Lung (tissue), 11 donors: ENCODE measurements at regions not wholly inside any gene's neighbourhood (a gene's known extent, or its start where the extent isn't known, plus 50 kb on each side); places are given as distances from the start of the nearest gene placed in this dataset.
"Not testable (repeated sequence)": the region's sequence is repeated elsewhere in the genome, so short reads cannot be mapped to it uniquely, and the experiment has no call there.

Source experiments
- ATAC-seq: fragments of 200-7000 bp; cut with Tn5 transposase; one replicate; pipeline ENCODE4 v1.9.1; 2020; ENCODE audit warnings: moderate number of reproducible peaks; ENCODE audit not compliant: insufficient read depth, low FRiP score
- DNase-seq, 3 donors: peaks; one replicate each; pipeline ENCODE4 v3.0.0-alpha.2; 2013 to 2017
- H3K27ac ChIP-seq, 2 donors: one replicate each; pipeline ENCODE4 v1.5.1; 2013; ENCODE audit warnings: mild to moderate bottlenecking in 2 of 2, moderate library complexity in 2 of 2, control low read depth in 1 of 2, inconsistent platforms in 1 of 2, low read depth in 1 of 2, low read length in 1 of 2
- H3K27me3 ChIP-seq, 3 donors: one replicate each; pipeline ENCODE4 v1.5.1; 2013; ENCODE audit warnings: low read length in 2 of 3; ENCODE audit not compliant: control insufficient read depth in 3 of 3, insufficient read depth in 3 of 3
- H3K36me3 ChIP-seq, 4 donors: one replicate each; pipeline ENCODE4 v1.5.1; 2013; ENCODE audit warnings: low read length in 4 of 4, mild to moderate bottlenecking in 1 of 4, moderate library complexity in 1 of 4; ENCODE audit not compliant: control insufficient read depth in 4 of 4, insufficient read depth in 4 of 4
- H3K4me1 ChIP-seq, 5 donors: one replicate each; pipeline ENCODE4 v1.5.1; 2013; ENCODE audit warnings: low read length in 5 of 5, mild to moderate bottlenecking in 2 of 5, moderate library complexity in 1 of 5; ENCODE audit not compliant: control insufficient read depth in 5 of 5, insufficient read depth in 5 of 5
- H3K4me3 ChIP-seq: one replicate; pipeline ENCODE4 v1.5.1; 2013; ENCODE audit warnings: mild to moderate bottlenecking, control low read depth, moderate library complexity
- H3K9ac ChIP-seq, 2 donors: one replicate each; pipeline ENCODE4 v1.5.1; 2013; ENCODE audit warnings: low read length in 2 of 2, control low read depth in 1 of 2; ENCODE audit not compliant: insufficient read depth in 1 of 2
- H3K9me3 ChIP-seq, 4 donors: one replicate each; pipeline ENCODE4 v1.5.1; 2013; ENCODE audit warnings: low read length in 3 of 4, mild to moderate bottlenecking in 1 of 4, moderate library complexity in 1 of 4; ENCODE audit not compliant: control insufficient read depth in 4 of 4, insufficient read depth in 3 of 4
- CTCF ChIP-seq: IDR thresholded peaks from 2 replicates; pipeline ENCODE4 v1.5.1; 2012; ENCODE audit warnings: mild to moderate bottlenecking; ENCODE audit errors: control extremely low read depth, extremely low read depth
- whole genome bisulfite sequencing, 2 donors: extraction: QIAGEN DNeasy Blood & Tissue Kit; methylation state at CpG; one replicate each; pipeline ENCODE4 v1.1.7; 2013; 5-methylcytosine and 5-hydroxymethylcytosine counted together
- donor health status: control.
- donor health status: control.
- donor health status: Bipolar disorder and iron deficiency.
- donor health status: healthy.
- donor health status: DM: yes; HTN: yes; CAD: no.

GRCh38 chr3:5767304-5767703, 579.8 kb downstream of the EDEM1 start:
- H3K27me3 ChIP-seq, result no peaks in the 10 kb centered on the region
- DNase-seq, result no peak
- no peaks in the 10 kb centered on the region for H3K9me3 ChIP-seq
- no peak for ATAC-seq
- no peaks in the 10 kb centered on the region for H3K36me3 ChIP-seq
- H3K4me1 ChIP-seq, result no peaks in the 10 kb centered on the region
- no peak overlapping the region for H3K9ac ChIP-seq
- 86 to 100% methylated on average over 2 of the region's 2 CpGs for WGBS, 2 donors
- no peak overlapping the region for H3K27ac ChIP-seq
- TF ChIP-seq CTCF, result no peak
- no peak overlapping the region for H3K4me3 ChIP-seq

GRCh38 chr3:5768281-5768945, 580.9 kb downstream of the EDEM1 start:
- Histone ChIP-seq H3K27me3 (no peaks in the 10 kb centered on the region), H3K4me3 (no peak overlapping the region), H3K9me3 (no peaks in the 10 kb centered on the region), H3K9ac (no peak overlapping the region), H3K4me1 (no peaks in the 10 kb centered on the region), H3K36me3 (no peaks in the 10 kb centered on the region), H3K27ac (no peak overlapping the region)
- no peak for TF ChIP-seq CTCF
- DNase-seq (no peak), ATAC-seq (no peak)
- WGBS, 2 donors, result 58 to 68% methylated on average over 6 of the region's 6 CpGs

- no peaks in the 10 kb centered on the region for H3K9me3 ChIP-seq
- no peak overlapping the region for H3K27ac ChIP-seq
- ATAC-seq, result no peak
- no peak overlapping the region for H3K4me3 ChIP-seq
- WGBS, 2 donors, result 69 to 81% methylated on average over 5 of the region's 5 CpGs
- no peaks in the 10 kb centered on the region for H3K27me3 ChIP-seq
- no peak for DNase-seq
- H3K9ac ChIP-seq, result no peak overlapping the region
- H3K36me3 ChIP-seq, result no peaks in the 10 kb centered on the region
- TF ChIP-seq CTCF, result no peak
- H3K4me1 ChIP-seq, result no peaks in the 10 kb centered on the region
These were observed 582.3 kb downstream of the EDEM1 start for GRCh38 chr3:5769825-5770224.

- Histone ChIP-seq H3K9me3 (no peaks in the 10 kb centered on the region), H3K36me3 (no peaks in the 10 kb centered on the region), H3K27me3 (no peaks in the 10 kb centered on the region), H3K27ac (no peak overlapping the region), H3K4me3 (no peak overlapping the region), H3K9ac (no peak overlapping the region), H3K4me1 (no peaks in the 10 kb centered on the region)
- WGBS, 2 donors, result 68 to 84% methylated on average over 7 of the region's 7 CpGs
- no peak for TF ChIP-seq CTCF
- no peak for DNase-seq
- no peak for ATAC-seq
These were observed 586.8 kb downstream of the EDEM1 start for GRCh38 chr3:5774337-5774736.

- not testable (repeated sequence) for H3K4me1 ChIP-seq, ATAC-seq, DNase-seq, H3K9me3 ChIP-seq, H3K36me3 ChIP-seq, H3K27ac ChIP-seq, H3K27me3 ChIP-seq, H3K4me3 ChIP-seq, H3K9ac ChIP-seq
- WGBS, 2 donors, result 94 to 99% methylated on average over 3 of the region's 3 CpGs
These were observed 587.6 kb downstream of the EDEM1 start for GRCh38 chr3:5775100-5775499.
